ENCODE measurements at regions not wholly inside any gene's neighbourhood (a gene's known extent, or its start where the extent isn't known, plus 50 kb on each side); places are given as distances from the start of the nearest gene placed in this dataset.

DNA sequence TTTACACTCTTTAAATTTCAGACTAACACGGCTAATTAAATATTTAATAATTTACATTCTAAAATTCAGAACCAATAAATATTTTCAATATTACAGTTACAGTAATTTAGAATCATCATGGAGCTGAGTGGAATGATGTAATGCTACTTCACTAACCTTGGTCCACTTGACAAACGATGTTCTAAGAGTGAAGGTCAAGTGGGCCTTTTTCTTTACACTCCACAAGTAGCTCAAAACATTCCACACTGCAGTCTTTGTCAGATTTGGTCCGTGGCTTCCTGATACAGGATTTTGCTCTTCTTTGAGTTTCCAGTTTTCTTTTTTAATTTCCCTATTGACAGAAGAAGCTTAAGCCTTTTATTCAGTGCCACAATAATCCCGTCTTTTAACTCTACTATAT, 164.6 kb upstream of the NRIP1 start:
- no CpG with 5 or more reads among the region's 4 CpGs for WGBS (ENCODE audit: extremely low coverage, insufficient coverage, insufficient read length)
- no peak overlapping the region for H3K23ac ChIP-seq (ENCODE audit: low read length)
- no peak overlapping the region for H2BK120ac ChIP-seq (ENCODE audit: insufficient read depth, low read length, poor library complexity)
- no peak overlapping the region for H2BK12ac ChIP-seq (ENCODE audit: low read length)
- no peak overlapping the region for H3K18ac ChIP-seq (ENCODE audit: low read length)
- no peak for DNase-seq
- no peak overlapping the region for H3K14ac ChIP-seq (ENCODE audit: low read length)
- no peak overlapping the region for H2BK5ac ChIP-seq (ENCODE audit: low read depth, low read length, poor library complexity)
- no peak overlapping the region for H4K91ac ChIP-seq (ENCODE audit: low read depth, low read length)
- H3K27me3 ChIP-seq (ENCODE audit: insufficient read depth, low read length) = no peaks in the 10 kb centered on the region
- no peak overlapping the region for H4K8ac ChIP-seq (ENCODE audit: low read depth, low read length)
- H3K4me2 ChIP-seq (ENCODE audit: low read length) = no peak overlapping the region
- H2AFZ ChIP-seq (ENCODE audit: insufficient read depth, low read length, poor library complexity) = no peak overlapping the region
- H4K12ac ChIP-seq (ENCODE audit: low read depth, low read length) = no peak overlapping the region
- no peaks in the 10 kb centered on the region for H3K79me2 ChIP-seq (ENCODE audit: control insufficient read depth, insufficient read depth, low read length, poor library complexity)
- H3K79me1 ChIP-seq (ENCODE audit: low read length) = no peaks in the 10 kb centered on the region
- no peaks in the 10 kb centered on the region for H3K36me3 ChIP-seq (ENCODE audit: control insufficient read depth in 1 of 2, insufficient read depth in 2 of 2, low read length in 2 of 2)
- no peak overlapping the region for H3K4ac ChIP-seq (ENCODE audit: low read depth, low read length)
- peaks cover 3% of the 10 kb centered on the region in 2 experiments for H3K4me1 ChIP-seq (ENCODE audit: control insufficient read depth in 1 of 2, insufficient read depth in 2 of 2, low read length in 2 of 2)
- H3K9ac ChIP-seq (ENCODE audit: low read length) = no peak overlapping the region
- H2AK5ac ChIP-seq (ENCODE audit: low read length) = no peak overlapping the region
- no peaks in the 10 kb centered on the region for H3K9me3 ChIP-seq (ENCODE audit: insufficient read depth, low read depth, low read length)
- H3K27ac ChIP-seq (ENCODE audit: low read depth, low read length) = no peak overlapping the region
- H3K4me3 ChIP-seq (ENCODE audit: low read depth, low read length) = no peak overlapping the region

DNA sequence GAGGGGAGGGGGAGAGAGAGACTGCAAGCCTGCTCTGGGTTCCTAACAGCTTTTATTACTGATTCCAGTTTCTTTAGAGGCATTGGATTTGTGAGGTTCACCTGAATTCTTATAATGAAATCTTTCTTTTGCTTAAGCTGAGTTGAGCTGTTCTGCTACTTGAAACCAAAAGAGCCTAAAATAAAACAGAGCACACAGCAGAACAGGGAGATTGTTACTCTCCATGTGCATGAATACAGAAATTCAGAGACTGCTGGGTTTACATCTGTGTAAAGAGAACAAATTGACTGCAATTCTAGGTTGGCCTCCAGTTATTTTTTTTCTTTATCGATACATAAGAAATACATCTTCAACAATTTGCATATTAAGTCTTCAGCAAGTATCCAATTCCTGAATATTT, 168.8 kb upstream of the NRIP1 start:
- Histone ChIP-seq H4K8ac (ENCODE audit: low read depth, low read length) (no peak overlapping the region), H3K9me3 (ENCODE audit: insufficient read depth, low read depth, low read length) (no peaks in the 10 kb centered on the region), H4K12ac (ENCODE audit: low read depth, low read length) (no peak overlapping the region), H2BK12ac (ENCODE audit: low read length) (no peak overlapping the region), H2AK5ac (ENCODE audit: low read length) (no peak overlapping the region), H3K79me1 (ENCODE audit: low read length) (no peaks in the 10 kb centered on the region), H3K4me1 (ENCODE audit: control insufficient read depth in 1 of 2, insufficient read depth in 2 of 2, low read length in 2 of 2) (no peaks in the 10 kb centered on the region), H3K4me3 (ENCODE audit: low read depth, low read length) (no peak overlapping the region), H3K27ac (ENCODE audit: low read depth, low read length) (no peak overlapping the region), H2BK120ac (ENCODE audit: insufficient read depth, low read length, poor library complexity) (no peak overlapping the region), H3K18ac (ENCODE audit: low read length) (no peak overlapping the region), H2AFZ (ENCODE audit: insufficient read depth, low read length, poor library complexity) (no peak overlapping the region), H3K27me3 (ENCODE audit: insufficient read depth, low read length) (no peaks in the 10 kb centered on the region), H3K4ac (ENCODE audit: low read depth, low read length) (no peak overlapping the region), H3K14ac (ENCODE audit: low read length) (no peak overlapping the region), H3K79me2 (ENCODE audit: control insufficient read depth, insufficient read depth, low read length, poor library complexity) (no peaks in the 10 kb centered on the region), H3K36me3 (ENCODE audit: control insufficient read depth in 1 of 2, insufficient read depth in 2 of 2, low read length in 2 of 2) (no peaks in the 10 kb centered on the region), H2BK5ac (ENCODE audit: low read depth, low read length, poor library complexity) (no peak overlapping the region), H4K91ac (ENCODE audit: low read depth, low read length) (no peak overlapping the region), H3K23ac (ENCODE audit: low read length) (no peak overlapping the region), H3K9ac (ENCODE audit: low read length) (no peak overlapping the region), H3K4me2 (ENCODE audit: low read length) (no peak overlapping the region)
- DNase-seq = no peak
- WGBS (ENCODE audit: extremely low coverage, insufficient coverage, insufficient read length) = no CpG with 5 or more reads among the region's 1 CpG

DNA sequence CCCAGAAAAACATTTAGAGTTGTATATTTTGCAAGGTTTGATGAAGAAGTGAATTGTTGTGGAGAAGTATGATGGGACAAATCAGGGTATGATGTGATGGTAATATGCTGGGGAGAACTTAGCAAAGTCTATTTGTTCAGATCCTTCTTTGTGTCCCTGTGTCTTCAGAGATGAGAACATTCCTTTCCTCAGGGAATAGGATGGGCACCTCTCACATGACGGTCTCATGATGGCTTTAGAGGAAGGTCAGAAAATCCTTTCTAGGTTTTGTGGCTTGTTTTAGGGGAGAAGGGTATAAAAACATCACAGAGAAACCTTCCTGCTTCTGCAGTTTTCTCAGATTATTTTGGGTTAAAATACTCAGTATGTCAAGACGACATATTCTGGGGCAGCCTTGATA, 171.3 kb upstream of the NRIP1 start:
- Histone ChIP-seq H4K91ac (ENCODE audit: low read depth, low read length) (no peak overlapping the region), H3K4me1 (ENCODE audit: control insufficient read depth in 1 of 2, insufficient read depth in 2 of 2, low read length in 2 of 2) (no peaks in the 10 kb centered on the region), H3K79me2 (ENCODE audit: control insufficient read depth, insufficient read depth, low read length, poor library complexity) (no peaks in the 10 kb centered on the region), H3K9me3 (ENCODE audit: insufficient read depth, low read depth, low read length) (no peaks in the 10 kb centered on the region), H3K9ac (ENCODE audit: low read length) (no peak overlapping the region), H3K14ac (ENCODE audit: low read length) (no peak overlapping the region), H4K12ac (ENCODE audit: low read depth, low read length) (no peak overlapping the region), H3K4me3 (ENCODE audit: low read depth, low read length) (no peak overlapping the region), H3K36me3 (ENCODE audit: control insufficient read depth in 1 of 2, insufficient read depth in 2 of 2, low read length in 2 of 2) (no peaks in the 10 kb centered on the region), H2BK12ac (ENCODE audit: low read length) (no peak overlapping the region), H3K79me1 (ENCODE audit: low read length) (no peaks in the 10 kb centered on the region), H2AFZ (ENCODE audit: insufficient read depth, low read length, poor library complexity) (no peak overlapping the region), H3K4ac (ENCODE audit: low read depth, low read length) (no peak overlapping the region), H2AK5ac (ENCODE audit: low read length) (no peak overlapping the region), H3K27me3 (ENCODE audit: insufficient read depth, low read length) (no peaks in the 10 kb centered on the region), H2BK120ac (ENCODE audit: insufficient read depth, low read length, poor library complexity) (no peak overlapping the region), H4K8ac (ENCODE audit: low read depth, low read length) (no peak overlapping the region), H3K18ac (ENCODE audit: low read length) (no peak overlapping the region), H3K27ac (ENCODE audit: low read depth, low read length) (no peak overlapping the region), H3K4me2 (ENCODE audit: low read length) (no peak overlapping the region), H3K23ac (ENCODE audit: low read length) (no peak overlapping the region), H2BK5ac (ENCODE audit: low read depth, low read length, poor library complexity) (no peak overlapping the region)
- no peak for DNase-seq
- WGBS (ENCODE audit: extremely low coverage, insufficient coverage, insufficient read length) = no CpG with 5 or more reads among the region's 2 CpGs

DNA sequence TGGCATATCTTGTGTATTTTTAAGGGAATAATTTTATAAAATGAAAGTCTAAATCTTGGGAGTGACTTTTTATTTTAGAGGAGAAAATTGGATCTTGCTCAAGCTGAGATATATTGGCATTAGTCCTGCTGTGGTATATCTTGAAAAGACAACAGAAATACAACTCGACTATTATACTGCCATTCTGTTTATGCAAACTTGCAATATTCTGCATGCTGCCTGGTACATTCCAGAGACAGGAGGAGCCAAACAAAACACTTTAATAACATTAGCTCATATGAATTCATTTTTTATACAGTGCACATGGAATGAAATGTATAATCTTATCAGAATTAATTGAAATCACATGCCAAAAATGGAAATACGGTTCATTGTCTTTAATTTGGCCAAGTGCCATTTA, 176.0 kb upstream of the NRIP1 start:
- no peak overlapping the region for H2AK5ac ChIP-seq (ENCODE audit: low read length)
- no peak overlapping the region for H4K91ac ChIP-seq (ENCODE audit: low read depth, low read length)
- no peak overlapping the region for H2BK12ac ChIP-seq (ENCODE audit: low read length)
- no peak overlapping the region for H3K27ac ChIP-seq (ENCODE audit: low read depth, low read length)
- H4K12ac ChIP-seq (ENCODE audit: low read depth, low read length) = no peak overlapping the region
- H3K4me2 ChIP-seq (ENCODE audit: low read length) = no peak overlapping the region
- no peak overlapping the region for H4K8ac ChIP-seq (ENCODE audit: low read depth, low read length)
- no peak for DNase-seq
- H2BK5ac ChIP-seq (ENCODE audit: low read depth, low read length, poor library complexity) = no peak overlapping the region
- H3K79me1 ChIP-seq (ENCODE audit: low read length) = no peaks in the 10 kb centered on the region
- no peak overlapping the region for H3K14ac ChIP-seq (ENCODE audit: low read length)
- no peaks in the 10 kb centered on the region for H3K79me2 ChIP-seq (ENCODE audit: control insufficient read depth, insufficient read depth, low read length, poor library complexity)
- no peak overlapping the region for H2AFZ ChIP-seq (ENCODE audit: insufficient read depth, low read length, poor library complexity)
- no peaks in the 10 kb centered on the region for H3K27me3 ChIP-seq (ENCODE audit: insufficient read depth, low read length)
- no peak overlapping the region for H3K4ac ChIP-seq (ENCODE audit: low read depth, low read length)
- H3K9me3 ChIP-seq (ENCODE audit: insufficient read depth, low read depth, low read length) = no peaks in the 10 kb centered on the region
- no peak overlapping the region for H3K9ac ChIP-seq (ENCODE audit: low read length)
- no peak overlapping the region for H3K4me3 ChIP-seq (ENCODE audit: low read depth, low read length)
- H3K18ac ChIP-seq (ENCODE audit: low read length) = no peak overlapping the region
- H3K36me3 ChIP-seq (ENCODE audit: control insufficient read depth in 1 of 2, insufficient read depth in 2 of 2, low read length in 2 of 2) = no peaks in the 10 kb centered on the region
- peaks cover 2 to 6% of the 10 kb centered on the region in 2 experiments for H3K4me1 ChIP-seq (ENCODE audit: control insufficient read depth in 1 of 2, insufficient read depth in 2 of 2, low read length in 2 of 2)
- WGBS (ENCODE audit: extremely low coverage, insufficient coverage, insufficient read length) = no CpG with 5 or more reads among the region's 2 CpGs
- H2BK120ac ChIP-seq (ENCODE audit: insufficient read depth, low read length, poor library complexity) = no peak overlapping the region
- H3K23ac ChIP-seq (ENCODE audit: low read length) = no peak overlapping the region

Data from trophoblast cell (in vitro differentiated cells and primary cell).